Thyroid gland (tissue), 4 donors: ENCODE measurements at regions not wholly inside any gene's neighbourhood (a gene's known extent, or its start where the extent isn't known, plus 50 kb on each side); places are given as distances from the start of the nearest gene placed in this dataset.

ENCODE experiments used
- CTCF ChIP-seq, 6 experiments: fragments of 200-600 bp in 3 of 6; fragments of 450-650 bp in 3 of 6; sonication (generic) in 3 of 6; IDR thresholded peaks; one replicate each; pipeline ENCODE4 v1.5.1; 2016 to 2019; ENCODE audit warnings: antibody characterized with exemption in 6 of 6, mild to moderate bottlenecking in 2 of 6, inconsistent platforms in 1 of 6, moderate library complexity in 1 of 6
- POLR2A ChIP-seq, 2 donors: fragments of 450-650 bp; IDR thresholded peaks; one replicate each; pipeline ENCODE4 v1.6.1; 2017; ENCODE audit warnings: antibody characterized with exemption in 2 of 2, mild to moderate bottlenecking in 2 of 2, moderate library complexity in 1 of 2

- TF ChIP-seq CTCF (IDR thresholded peaks at IDR 0.05) (no peak), POLR2A (IDR thresholded peaks at IDR 0.05) (no peak)
Measured at GRCh38 chr2:24420373-24420772, 60.0 kb upstream of the ITSN2 start.
